ENCODE measurements at regions not wholly inside any gene's neighbourhood (a gene's known extent, or its start where the extent isn't known, plus 50 kb on each side); places are given as distances from the start of the nearest gene placed in this dataset.

- Histone ChIP-seq H3K27ac (no peak overlapping the region), H3K4me3 (no peak overlapping the region), H3K36me3 (no peaks in the 10 kb centered on the region), H3K27me3 (ENCODE audit: low read depth) (no peaks in the 10 kb centered on the region), H3K4me1 (no peaks in the 10 kb centered on the region), H3K9me3 (no peaks in the 10 kb centered on the region)
- ATAC-seq, result no peak
- no peak for DNase-seq
- intact Hi-C loops (cut with DNase I), result no loop called here
- TF ChIP-seq, protein P1, sequence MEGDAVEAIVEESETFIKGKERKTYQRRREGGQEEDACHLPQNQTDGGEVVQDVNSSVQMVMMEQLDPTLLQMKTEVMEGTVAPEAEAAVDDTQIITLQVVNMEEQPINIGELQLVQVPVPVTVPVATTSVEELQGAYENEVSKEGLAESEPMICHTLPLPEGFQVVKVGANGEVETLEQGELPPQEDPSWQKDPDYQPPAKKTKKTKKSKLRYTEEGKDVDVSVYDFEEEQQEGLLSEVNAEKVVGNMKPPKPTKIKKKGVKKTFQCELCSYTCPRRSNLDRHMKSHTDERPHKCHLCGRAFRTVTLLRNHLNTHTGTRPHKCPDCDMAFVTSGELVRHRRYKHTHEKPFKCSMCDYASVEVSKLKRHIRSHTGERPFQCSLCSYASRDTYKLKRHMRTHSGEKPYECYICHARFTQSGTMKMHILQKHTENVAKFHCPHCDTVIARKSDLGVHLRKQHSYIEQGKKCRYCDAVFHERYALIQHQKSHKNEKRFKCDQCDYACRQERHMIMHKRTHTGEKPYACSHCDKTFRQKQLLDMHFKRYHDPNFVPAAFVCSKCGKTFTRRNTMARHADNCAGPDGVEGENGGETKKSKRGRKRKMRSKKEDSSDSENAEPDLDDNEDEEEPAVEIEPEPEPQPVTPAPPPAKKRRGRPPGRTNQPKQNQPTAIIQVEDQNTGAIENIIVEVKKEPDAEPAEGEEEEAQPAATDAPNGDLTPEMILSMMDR (IDR thresholded peaks at IDR 0.05), result no peak
Measured at GRCh38 chr13:74367193-74367592, 233.0 kb upstream of the KLF12 start.

GRCh38 chr13:74361274-74361673 lies 227.1 kb upstream of the KLF12 start:
- TF ChIP-seq, protein P1 (IDR thresholded peaks at IDR 0.05), result no peak
- no peaks in the 10 kb centered on the region for H3K36me3 ChIP-seq
- intact Hi-C loops (cut with DNase I), result no loop called here
- ATAC-seq (no peak), DNase-seq (no peak)
- H3K4me1 ChIP-seq, result no peaks in the 10 kb centered on the region
- no peaks in the 10 kb centered on the region for H3K9me3 ChIP-seq
- H3K4me3 ChIP-seq, result no peak overlapping the region
- H3K27ac ChIP-seq, result no peak overlapping the region
- H3K27me3 ChIP-seq (ENCODE audit: low read depth), result no peaks in the 10 kb centered on the region

DNA sequence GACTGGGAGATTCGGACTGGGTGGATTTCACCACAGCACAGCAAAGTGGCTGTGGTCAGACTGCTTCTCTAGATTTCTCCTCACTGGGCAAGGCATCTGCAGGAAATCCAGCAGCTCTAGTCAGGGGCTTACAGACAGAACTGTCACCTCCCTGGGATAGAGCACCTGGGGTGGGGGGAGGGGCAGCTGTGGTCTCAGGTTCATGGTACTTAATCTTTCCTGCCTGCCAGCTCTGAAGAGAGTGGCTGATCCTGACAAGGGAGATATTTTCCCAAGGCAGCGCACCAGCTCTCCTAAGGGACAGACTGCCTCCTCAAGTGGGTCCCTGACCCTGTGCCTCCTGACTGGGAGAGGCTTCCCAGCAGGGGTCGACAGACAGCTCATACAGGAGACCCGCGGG lies 212.8 kb upstream of the KLF12 start:
- H3K36me3 ChIP-seq, result no peaks in the 10 kb centered on the region
- H3K27me3 ChIP-seq (ENCODE audit: low read depth), result no peaks in the 10 kb centered on the region
- TF ChIP-seq, protein P1 (IDR thresholded peaks at IDR 0.05), result no peak
- no peaks in the 10 kb centered on the region for H3K4me1 ChIP-seq
- no peaks in the 10 kb centered on the region for H3K9me3 ChIP-seq
- no peak overlapping the region for H3K27ac ChIP-seq
- intact Hi-C loops (cut with DNase I), result no loop called here
- ATAC-seq (no peak), DNase-seq (no peak)
- H3K4me3 ChIP-seq, result no peak overlapping the region

DNA sequence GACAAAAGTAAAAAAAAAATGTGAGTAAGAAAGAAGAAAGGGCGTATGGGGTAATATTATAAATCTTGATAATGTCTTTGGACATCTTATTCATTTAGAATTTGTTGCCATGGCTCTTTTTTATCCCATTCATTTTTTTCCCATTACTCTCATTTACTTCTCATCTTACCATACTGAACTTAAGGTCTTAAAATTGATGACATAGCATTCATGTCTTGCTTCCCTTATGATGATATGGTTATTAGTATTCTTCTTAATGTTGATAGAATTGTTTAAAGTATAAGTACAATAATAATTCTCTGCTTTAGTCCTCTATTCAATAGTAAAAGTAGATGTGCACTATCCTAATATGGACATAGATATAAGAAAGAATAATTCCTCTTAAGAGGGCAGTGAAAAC lies 204.1 kb upstream of the KLF12 start:
- Histone ChIP-seq H3K4me1 (no peaks in the 10 kb centered on the region), H3K36me3 (no peaks in the 10 kb centered on the region), H3K4me3 (no peak overlapping the region), H3K27me3 (ENCODE audit: low read depth) (no peaks in the 10 kb centered on the region), H3K9me3 (no peaks in the 10 kb centered on the region), H3K27ac (no peak overlapping the region)
- TF ChIP-seq, protein P1 (IDR thresholded peaks at IDR 0.05), result no peak
- ATAC-seq (no peak), DNase-seq (no peak)
- intact Hi-C loops (cut with DNase I), result no loop called here

DNA sequence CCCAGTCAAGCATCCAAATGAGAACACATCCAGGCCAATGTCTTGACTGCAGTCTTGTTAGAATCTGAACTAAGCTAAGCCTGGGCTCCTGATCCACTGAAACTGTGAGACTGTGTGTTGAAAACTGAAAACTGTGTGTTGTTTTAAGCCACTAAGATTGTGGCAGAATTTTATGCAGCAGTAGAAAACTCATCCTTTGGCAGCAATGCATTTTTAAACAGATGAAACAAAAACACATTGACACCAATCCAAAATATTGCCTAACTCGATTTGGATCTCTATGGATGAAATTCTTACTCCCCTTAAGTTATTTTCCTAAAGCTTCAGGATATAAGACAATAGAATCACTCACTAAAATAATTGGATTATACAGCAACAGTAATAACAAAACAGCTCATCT lies 202.3 kb upstream of the KLF12 start:
- Histone ChIP-seq H3K36me3 (no peaks in the 10 kb centered on the region), H3K9me3 (no peaks in the 10 kb centered on the region), H3K4me3 (no peak overlapping the region), H3K27me3 (ENCODE audit: low read depth) (no peaks in the 10 kb centered on the region), H3K4me1 (no peaks in the 10 kb centered on the region), H3K27ac (no peak overlapping the region)
- no peak for DNase-seq
- ATAC-seq, result no peak
- intact Hi-C loops (cut with DNase I), result no loop called here
- TF ChIP-seq, protein P1 (IDR thresholded peaks at IDR 0.05), result no peak

- TF ChIP-seq, protein P1 (IDR thresholded peaks at IDR 0.05), result no peak
- Histone ChIP-seq H3K36me3 (no peaks in the 10 kb centered on the region), H3K27me3 (ENCODE audit: low read depth) (no peaks in the 10 kb centered on the region), H3K27ac (no peak overlapping the region), H3K4me1 (no peaks in the 10 kb centered on the region), H3K9me3 (no peaks in the 10 kb centered on the region), H3K4me3 (no peak overlapping the region)
- DNase-seq, result no peak
- ATAC-seq, result no peak
- intact Hi-C loops (cut with DNase I), result no loop called here
Measured at GRCh38 chr13:74335370-74335769, 201.2 kb upstream of the KLF12 start.

All from lower lobe of right lung (tissue), 2 donors.